Activated CD8-positive, alpha-beta T cell treated with anti-CD3 and anti-CD28 coated beads for 36 hours (primary cell): ENCODE measurements at regions not wholly inside any gene's neighbourhood (a gene's known extent, or its start where the extent isn't known, plus 50 kb on each side); places are given as distances from the start of the nearest gene placed in this dataset.
A peak's percentile ranks its signal among the peaks of the same experiment; 100 is the strongest.

Source experiments
- ATAC-seq: fragments of 200-7000 bp; cut with Tn5 transposase; one replicate; pipeline ENCODE4 v1.10.0; 2021; ENCODE audit warnings: mild to moderate bottlenecking, moderate library complexity
- CTCF ChIA-PET: fragments of 350-600 bp; sonication (Branson Sonifier 250); formaldehyde crosslinking; loops from one replicate; lab custom pipeline; 2021; ENCODE audit warnings: antibody characterized with exemption; lab: Charles Lee
- POLR2A ChIA-PET: fragments of 350-600 bp; sonication (Branson Sonifier 250); formaldehyde crosslinking; loops from one replicate; lab custom pipeline; 2021; ENCODE audit warnings: antibody characterized with exemption; lab: Charles Lee
- DNase-seq: peaks from one replicate; pipeline ENCODE4 v3.0.0-alpha.2; 2020
- H3K27ac Mint-ChIP-seq: one replicate; pipeline ENCODE4 v1.8.0; 2021; ENCODE audit warnings: mild to moderate bottlenecking, mixed read lengths
- H3K27me3 Mint-ChIP-seq: one replicate; pipeline ENCODE4 v1.8.0; 2021; ENCODE audit warnings: mixed read lengths
- H3K36me3 Mint-ChIP-seq: one replicate; pipeline ENCODE4 v1.8.0; 2021; ENCODE audit warnings: low read depth, mixed read lengths
- H3K4me1 Mint-ChIP-seq: one replicate; pipeline ENCODE4 v1.8.0; 2021; ENCODE audit warnings: low read depth, mixed read lengths
- H3K4me3 Mint-ChIP-seq: one replicate; pipeline ENCODE4 v1.8.0; 2021; ENCODE audit warnings: mild to moderate bottlenecking, moderate library complexity, mixed read lengths
- H3K9me3 Mint-ChIP-seq: one replicate; pipeline ENCODE4 v1.8.0; 2021; ENCODE audit warnings: mixed read lengths
- intact Hi-C: fragments of 100-400 bp; cut with micrococcal nuclease; formaldehyde crosslinking; loops from one replicate; pipeline ENCODE4 v1.10.0; 2022
- TF ChIP-seq, protein P1 (sequence below): fragments of 200-600 bp; IDR thresholded peaks from one replicate; pipeline ENCODE4 v1.8.0; 2022; ENCODE audit warnings: antibody characterized with exemption, mild to moderate bottlenecking

DNA sequence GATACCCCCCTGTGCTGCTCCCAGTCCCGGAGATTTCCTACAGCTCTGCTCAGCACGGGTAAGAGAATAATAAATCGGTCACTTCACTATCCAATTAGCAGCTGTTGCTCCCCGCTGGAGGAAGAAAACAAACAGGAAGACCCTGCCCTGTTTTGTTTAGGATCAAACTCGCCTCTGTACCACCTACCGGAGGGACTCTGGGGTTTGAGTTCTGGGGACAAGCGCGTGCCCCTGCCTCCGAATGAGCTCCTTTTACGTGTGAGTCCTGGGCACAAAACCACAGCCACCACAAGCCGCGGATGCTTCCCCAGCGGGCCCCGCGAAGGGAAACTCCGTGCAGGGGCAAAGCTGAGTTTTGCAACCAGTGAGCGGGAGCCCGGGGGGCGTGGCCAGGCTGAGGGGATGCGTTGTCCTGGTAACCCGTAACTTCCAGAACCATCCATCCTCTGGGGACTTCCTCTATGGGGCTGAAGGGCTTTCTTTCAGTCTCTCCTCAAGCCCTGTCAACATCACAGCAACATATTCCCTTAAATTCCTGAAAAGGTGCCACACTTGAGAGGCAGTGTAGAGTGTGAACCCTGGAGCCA, 315.7 kb upstream of the PROK2 start:
- Mint-ChIP-seq H3K27me3 (peaks cover 12% of the 10 kb centered on the region), H3K4me3 (peak overlapping the region; percentile 73), H3K4me1 (peaks cover 26% of the 10 kb centered on the region), H3K36me3 (no peaks in the 10 kb centered on the region), H3K27ac (peak overlapping the region; percentile 89), H3K9me3 (no peaks in the 10 kb centered on the region)
- POLR2A ChIA-PET = interaction anchor here (1.1 kb wide), 1 partner anchor 11 kb away, joined by 3 read pairs; no protein-coding TSS in a partner anchor
- CTCF ChIA-PET = interaction anchor here (0.6 to 1.2 kb wide), 6 partner anchors 12 to 721 kb away, joined by 3 read pairs; no protein-coding TSS in a partner anchor
- TF ChIP-seq, protein P1, sequence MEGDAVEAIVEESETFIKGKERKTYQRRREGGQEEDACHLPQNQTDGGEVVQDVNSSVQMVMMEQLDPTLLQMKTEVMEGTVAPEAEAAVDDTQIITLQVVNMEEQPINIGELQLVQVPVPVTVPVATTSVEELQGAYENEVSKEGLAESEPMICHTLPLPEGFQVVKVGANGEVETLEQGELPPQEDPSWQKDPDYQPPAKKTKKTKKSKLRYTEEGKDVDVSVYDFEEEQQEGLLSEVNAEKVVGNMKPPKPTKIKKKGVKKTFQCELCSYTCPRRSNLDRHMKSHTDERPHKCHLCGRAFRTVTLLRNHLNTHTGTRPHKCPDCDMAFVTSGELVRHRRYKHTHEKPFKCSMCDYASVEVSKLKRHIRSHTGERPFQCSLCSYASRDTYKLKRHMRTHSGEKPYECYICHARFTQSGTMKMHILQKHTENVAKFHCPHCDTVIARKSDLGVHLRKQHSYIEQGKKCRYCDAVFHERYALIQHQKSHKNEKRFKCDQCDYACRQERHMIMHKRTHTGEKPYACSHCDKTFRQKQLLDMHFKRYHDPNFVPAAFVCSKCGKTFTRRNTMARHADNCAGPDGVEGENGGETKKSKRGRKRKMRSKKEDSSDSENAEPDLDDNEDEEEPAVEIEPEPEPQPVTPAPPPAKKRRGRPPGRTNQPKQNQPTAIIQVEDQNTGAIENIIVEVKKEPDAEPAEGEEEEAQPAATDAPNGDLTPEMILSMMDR = no peak
- ATAC-seq (peak; percentile 92), DNase-seq (peak; percentile 95)
- intact Hi-C loops = no loop called here

DNA sequence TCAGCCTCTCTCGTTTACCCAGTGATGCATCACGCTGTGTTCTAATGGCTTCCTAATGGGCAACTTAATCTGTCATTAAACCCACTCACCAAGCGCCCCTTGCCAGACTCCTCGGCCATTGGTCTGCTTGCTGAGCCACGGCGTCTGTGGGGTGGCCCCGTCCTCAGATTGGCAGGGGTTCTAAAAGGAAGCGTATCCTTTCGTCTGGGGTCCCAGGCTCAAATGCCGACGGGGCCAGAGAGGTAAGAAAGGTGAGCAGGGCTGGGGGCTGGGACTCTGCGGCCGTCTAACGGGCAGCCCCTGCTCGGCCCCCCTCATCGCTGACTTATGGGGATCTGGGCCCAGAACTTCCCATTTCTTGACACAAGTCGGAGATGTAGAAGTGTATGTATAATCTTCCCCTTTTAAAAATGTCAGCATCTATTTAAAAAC, 315.1 kb upstream of the PROK2 start:
- Mint-ChIP-seq H3K9me3 (no peaks in the 10 kb centered on the region), H3K27me3 (peaks cover 12% of the 10 kb centered on the region), H3K27ac (peak overlapping the region; percentile 89), H3K4me3 (peak overlapping the region; percentile 73), H3K36me3 (no peaks in the 10 kb centered on the region), H3K4me1 (peaks cover 26% of the 10 kb centered on the region)
- TF ChIP-seq, protein P1 = no peak
- intact Hi-C loops = no loop called here
- DNase-seq = no peak
- POLR2A ChIA-PET = interaction anchor here (1.1 kb wide), 1 partner anchor 11 kb away, joined by 3 read pairs; no protein-coding TSS in a partner anchor
- no peak for ATAC-seq
- CTCF ChIA-PET = interaction anchor here (0.8 to 1.2 kb wide), 3 partner anchors 26 to 322 kb away, joined by 3 read pairs; no protein-coding TSS in a partner anchor

DNA sequence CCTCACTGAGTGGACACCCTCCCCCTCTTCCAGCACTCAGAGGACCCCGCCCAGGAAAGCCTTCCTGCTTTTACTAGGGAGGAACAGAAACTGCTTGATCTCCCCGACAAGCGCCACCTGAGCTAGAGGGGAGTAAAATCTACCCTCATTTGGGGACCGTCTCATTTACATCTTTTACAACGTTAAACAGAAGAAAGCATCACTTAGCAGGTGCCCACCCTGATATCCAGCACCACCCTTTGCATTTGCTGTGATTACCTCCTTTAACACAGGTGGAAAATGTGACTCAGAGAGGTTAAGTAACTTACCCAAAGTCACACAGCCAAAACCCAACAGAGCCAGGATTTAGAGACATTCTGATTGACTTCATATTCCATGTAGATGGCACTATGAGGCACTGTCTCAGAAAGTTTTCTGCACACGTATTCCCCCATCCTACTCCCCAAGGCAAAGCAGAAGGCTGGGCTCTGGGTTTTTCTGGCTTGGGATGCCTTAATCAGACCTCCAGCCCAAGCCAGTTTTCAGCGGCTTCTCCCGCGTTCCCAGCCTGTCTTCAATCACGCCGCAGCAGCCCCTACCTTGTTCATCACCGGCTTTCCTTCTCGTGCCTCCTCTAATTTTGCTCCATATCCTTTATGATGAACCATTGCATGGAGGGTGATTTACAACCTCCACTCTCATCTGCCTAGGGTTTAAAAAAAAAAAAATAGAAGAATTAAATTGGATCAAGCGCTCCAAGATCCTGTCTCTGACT, 314.6 kb upstream of the PROK2 start:
- Mint-ChIP-seq H3K4me3 (peak overlapping the region; percentile 9), H3K4me1 (peaks cover 26% of the 10 kb centered on the region), H3K27me3 (peaks cover 12% of the 10 kb centered on the region), H3K36me3 (no peaks in the 10 kb centered on the region), H3K9me3 (no peaks in the 10 kb centered on the region), H3K27ac (peak overlapping the region; percentile 48)
- DNase-seq (no peak), ATAC-seq (no peak)
- intact Hi-C loops = no loop called here
- POLR2A ChIA-PET = no interaction called here
- TF ChIP-seq, protein P1 = no peak
- CTCF ChIA-PET = no interaction called here

DNA sequence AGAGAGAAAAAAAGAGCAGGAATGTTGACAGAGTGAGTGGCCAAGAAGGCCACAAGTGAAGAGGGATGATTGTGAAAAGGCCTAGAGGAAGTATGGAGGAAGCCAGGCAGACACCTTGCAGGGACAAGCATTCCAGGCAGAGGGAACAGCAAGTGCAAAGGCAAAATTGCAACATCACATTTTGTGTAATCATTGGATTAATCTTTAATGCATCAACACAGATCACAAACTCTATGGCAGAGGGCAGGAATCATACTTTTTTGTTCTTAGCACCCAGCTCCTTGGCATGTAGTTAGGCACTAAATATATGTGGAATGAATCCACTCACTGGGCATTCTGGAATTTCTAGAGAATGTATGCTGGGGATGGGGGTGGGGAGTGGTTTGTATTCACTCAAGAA, 312.1 kb upstream of the PROK2 start:
- Mint-ChIP-seq H3K27ac (no peak overlapping the region), H3K4me3 (no peak overlapping the region), H3K4me1 (peaks cover 26% of the 10 kb centered on the region), H3K27me3 (peaks cover 11% of the 10 kb centered on the region), H3K36me3 (no peaks in the 10 kb centered on the region), H3K9me3 (no peaks in the 10 kb centered on the region)
- intact Hi-C loops = no loop called here
- no peak for DNase-seq
- ChIA-PET POLR2A (no interaction called here), CTCF (interaction anchor here (1.5 kb wide), 1 partner anchor 10 kb away, joined by 3 read pairs; no protein-coding TSS in a partner anchor)
- TF ChIP-seq, protein P1 = no peak
- no peak for ATAC-seq
